SK-N-SH treated with all-trans-retinoic acid at 6 μM for 48 hours (cell line): ENCODE measurements at regions not wholly inside any gene's neighbourhood (a gene's known extent, or its start where the extent isn't known, plus 50 kb on each side); places are given as distances from the start of the nearest gene placed in this dataset.

ENCODE experiments used
- ATAC-seq: fragments of 200-7000 bp; cut with Tn5 transposase; 3 replicates; pipeline ENCODE4 v1.9.1; 2020; ENCODE audit warnings: mild to moderate bottlenecking, moderate library complexity
- ARNTL ChIP-seq: fragments of 450-650 bp; formaldehyde crosslinking; IDR thresholded peaks from 2 replicates; pipeline ENCODE4 v1.5.0; 2020; ENCODE audit warnings: low read depth, mild to moderate bottlenecking, moderate library complexity, borderline replicate concordance
- BACH2 ChIP-seq: fragments of 250-450 bp; sonication (Bioruptor Pico); IDR thresholded peaks from 2 replicates; pipeline ENCODE4 v1.9.0; 2021; ENCODE audit warnings: mild to moderate bottlenecking, borderline replicate concordance
- CSDC2 ChIP-seq: fragments of 250-450 bp; sonication (Bioruptor Pico); IDR thresholded peaks from 2 replicates; pipeline ENCODE4 v1.5.0; 2020; ENCODE audit warnings: mild to moderate bottlenecking, moderate library complexity
- ESRRG ChIP-seq: fragments of 250-450 bp; sonication (Bioruptor Pico); IDR thresholded peaks from 2 replicates; pipeline ENCODE4 v1.6.1; 2021; ENCODE audit warnings: mild to moderate bottlenecking
- GLIS3 ChIP-seq: fragments of 250-450 bp; sonication (Bioruptor Pico); IDR thresholded peaks from 2 replicates; pipeline ENCODE4 v1.5.0; 2020; ENCODE audit warnings: mild to moderate bottlenecking, moderate library complexity
- ISL1 ChIP-seq: fragments of 250-450 bp; sonication (Bioruptor Pico); IDR thresholded peaks from 2 replicates; pipeline ENCODE4 v2.1.2; 2022; ENCODE audit warnings: mild to moderate bottlenecking, moderate library complexity
- OSR1 ChIP-seq: fragments of 250-450 bp; sonication (Bioruptor Pico); IDR thresholded peaks from 2 replicates; pipeline ENCODE4 v1.8.0; 2022; ENCODE audit warnings: moderate library complexity, mild to moderate bottlenecking, inconsistent platforms
- PPARA ChIP-seq: fragments of 250-450 bp; sonication (Bioruptor Pico); IDR thresholded peaks from 2 replicates; pipeline ENCODE4 v1.5.0; 2020; ENCODE audit warnings: mild to moderate bottlenecking, borderline replicate concordance
- RARB ChIP-seq: fragments of 250-450 bp; sonication (Bioruptor Pico); IDR thresholded peaks from 2 replicates; pipeline ENCODE4 v1.8.0; 2021; ENCODE audit warnings: mild to moderate bottlenecking, moderate library complexity
- SNAI2 ChIP-seq: fragments of 250-450 bp; sonication (Bioruptor Pico); IDR thresholded peaks from 2 replicates; pipeline ENCODE4 v1.5.0; 2020; ENCODE audit warnings: mild to moderate bottlenecking, moderate library complexity
- TCF4 ChIP-seq: fragments of 250-450 bp; sonication (Bioruptor Pico); IDR thresholded peaks from 2 replicates; pipeline ENCODE4 v1.8.0; 2021; ENCODE audit warnings: mild to moderate bottlenecking, moderate library complexity, borderline replicate concordance
- TOX ChIP-seq: fragments of 250-450 bp; sonication (Bioruptor Pico); IDR thresholded peaks from 2 replicates; pipeline ENCODE4 v1.8.0; 2021; ENCODE audit warnings: mild to moderate bottlenecking, moderate library complexity, borderline replicate concordance
- TSHZ2 ChIP-seq: fragments of 250-450 bp; sonication (Bioruptor Pico); IDR thresholded peaks from 2 replicates; pipeline ENCODE4 v1.5.0; 2020; ENCODE audit warnings: mild to moderate bottlenecking, moderate library complexity
- ZC3H10 ChIP-seq: fragments of 250-450 bp; sonication (Bioruptor Pico); IDR thresholded peaks from 2 replicates; pipeline ENCODE4 v1.5.1; 2021; ENCODE audit warnings: mild to moderate bottlenecking, moderate library complexity
- ZFP3 ChIP-seq: fragments of 250-450 bp; sonication (Bioruptor Pico); IDR thresholded peaks from 2 replicates; pipeline ENCODE4 v1.5.0; 2020; ENCODE audit warnings: mild to moderate bottlenecking, moderate library complexity
- ZNF565 ChIP-seq: fragments of 450-650 bp; formaldehyde crosslinking; conservative IDR thresholded peaks from 2 replicates; pipeline ENCODE4 v1.5.0; 2020; ENCODE audit warnings: low read depth, mild to moderate bottlenecking, moderate library complexity
- ZNF70 ChIP-seq: fragments of 450-650 bp; formaldehyde crosslinking; IDR thresholded peaks from 2 replicates; pipeline ENCODE4 v1.5.0; 2020; ENCODE audit warnings: mild to moderate bottlenecking, moderate library complexity
- ZNF8 ChIP-seq: fragments of 450-650 bp; formaldehyde crosslinking; IDR thresholded peaks from 2 replicates; pipeline ENCODE4 v1.5.0; 2020; ENCODE audit warnings: mild to moderate bottlenecking, moderate library complexity
- TF ChIP-seq, protein P1 (sequence below): fragments of 250-450 bp; sonication (Bioruptor Pico); IDR thresholded peaks from 2 replicates; pipeline ENCODE4 v1.8.0; 2021; ENCODE audit warnings: low read depth, mild to moderate bottlenecking, moderate library complexity, borderline replicate concordance
- TF ChIP-seq, protein P2 (sequence below): fragments of 250-450 bp; sonication (Bioruptor Pico); IDR thresholded peaks from 2 replicates; pipeline ENCODE4 v1.5.1; 2020; ENCODE audit warnings: low read depth, mild to moderate bottlenecking, moderate library complexity
- TF ChIP-seq, protein P3 (sequence below): fragments of 250-450 bp; sonication (Bioruptor Pico); IDR thresholded peaks from 2 replicates; pipeline ENCODE4 v1.8.0; 2020; ENCODE audit warnings: mild to moderate bottlenecking, moderate library complexity, borderline replicate concordance
- TF ChIP-seq, protein P4 (sequence below): fragments of 250-450 bp; sonication (Bioruptor Pico); IDR thresholded peaks from 2 replicates; pipeline ENCODE4 v1.5.1; 2021; ENCODE audit warnings: mild to moderate bottlenecking, moderate library complexity

- no peak for ATAC-seq
- TF ChIP-seq ZNF8 (CRISPR knock-in tag) (no peak), OSR1 (no peak), BACH2 (CRISPR knock-in tag) (no peak), ESRRG (CRISPR knock-in tag) (no peak), SNAI2 (CRISPR knock-in tag) (no peak), ZFP3 (no peak), GLIS3 (CRISPR knock-in tag) (no peak), PPARA (CRISPR knock-in tag) (no peak)
- TF ChIP-seq, protein P1, sequence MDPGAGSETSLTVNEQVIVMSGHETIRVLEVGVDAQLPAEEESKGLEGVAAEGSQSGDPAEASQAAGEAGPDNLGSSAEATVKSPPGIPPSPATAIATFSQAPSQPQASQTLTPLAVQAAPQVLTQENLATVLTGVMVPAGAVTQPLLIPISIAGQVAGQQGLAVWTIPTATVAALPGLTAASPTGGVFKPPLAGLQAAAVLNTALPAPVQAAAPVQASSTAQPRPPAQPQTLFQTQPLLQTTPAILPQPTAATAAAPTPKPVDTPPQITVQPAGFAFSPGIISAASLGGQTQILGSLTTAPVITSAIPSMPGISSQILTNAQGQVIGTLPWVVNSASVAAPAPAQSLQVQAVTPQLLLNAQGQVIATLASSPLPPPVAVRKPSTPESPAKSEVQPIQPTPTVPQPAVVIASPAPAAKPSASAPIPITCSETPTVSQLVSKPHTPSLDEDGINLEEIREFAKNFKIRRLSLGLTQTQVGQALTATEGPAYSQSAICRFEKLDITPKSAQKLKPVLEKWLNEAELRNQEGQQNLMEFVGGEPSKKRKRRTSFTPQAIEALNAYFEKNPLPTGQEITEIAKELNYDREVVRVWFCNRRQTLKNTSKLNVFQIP (CRISPR knock-in tag), result no peak
- TF ChIP-seq, all 23 proteins: peak for 0
These were observed 400.2 kb upstream of the GRIA3 start for GRCh38 chrX:122783918-122784317.

GRCh38 chrX:122787231-122787630 lies 396.8 kb upstream of the GRIA3 start:
- TF ChIP-seq ARNTL (CRISPR knock-in tag) (no peak), PPARA (CRISPR knock-in tag) (no peak), ISL1 (CRISPR knock-in tag) (no peak), ZFP3 (no peak), TCF4 (CRISPR knock-in tag) (no peak), ZNF70 (CRISPR knock-in tag) (no peak), ZC3H10 (CRISPR knock-in tag) (no peak), CSDC2 (CRISPR knock-in tag) (no peak), RARB (CRISPR knock-in tag) (no peak), GLIS3 (CRISPR knock-in tag) (no peak), ZNF565 (CRISPR knock-in tag) (no peak), ZNF8 (CRISPR knock-in tag) (no peak), TSHZ2 (CRISPR knock-in tag) (no peak), ESRRG (CRISPR knock-in tag) (no peak), TOX (CRISPR knock-in tag) (no peak), SNAI2 (CRISPR knock-in tag) (no peak)
- TF ChIP-seq, protein P2, sequence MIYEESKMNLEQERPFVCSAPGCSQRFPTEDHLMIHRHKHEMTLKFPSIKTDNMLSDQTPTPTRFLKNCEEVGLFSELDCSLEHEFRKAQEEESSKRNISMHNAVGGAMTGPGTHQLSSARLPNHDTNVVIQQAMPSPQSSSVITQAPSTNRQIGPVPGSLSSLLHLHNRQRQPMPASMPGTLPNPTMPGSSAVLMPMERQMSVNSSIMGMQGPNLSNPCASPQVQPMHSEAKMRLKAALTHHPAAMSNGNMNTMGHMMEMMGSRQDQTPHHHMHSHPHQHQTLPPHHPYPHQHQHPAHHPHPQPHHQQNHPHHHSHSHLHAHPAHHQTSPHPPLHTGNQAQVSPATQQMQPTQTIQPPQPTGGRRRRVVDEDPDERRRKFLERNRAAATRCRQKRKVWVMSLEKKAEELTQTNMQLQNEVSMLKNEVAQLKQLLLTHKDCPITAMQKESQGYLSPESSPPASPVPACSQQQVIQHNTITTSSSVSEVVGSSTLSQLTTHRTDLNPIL, result no peak
- TF ChIP-seq, protein P3, sequence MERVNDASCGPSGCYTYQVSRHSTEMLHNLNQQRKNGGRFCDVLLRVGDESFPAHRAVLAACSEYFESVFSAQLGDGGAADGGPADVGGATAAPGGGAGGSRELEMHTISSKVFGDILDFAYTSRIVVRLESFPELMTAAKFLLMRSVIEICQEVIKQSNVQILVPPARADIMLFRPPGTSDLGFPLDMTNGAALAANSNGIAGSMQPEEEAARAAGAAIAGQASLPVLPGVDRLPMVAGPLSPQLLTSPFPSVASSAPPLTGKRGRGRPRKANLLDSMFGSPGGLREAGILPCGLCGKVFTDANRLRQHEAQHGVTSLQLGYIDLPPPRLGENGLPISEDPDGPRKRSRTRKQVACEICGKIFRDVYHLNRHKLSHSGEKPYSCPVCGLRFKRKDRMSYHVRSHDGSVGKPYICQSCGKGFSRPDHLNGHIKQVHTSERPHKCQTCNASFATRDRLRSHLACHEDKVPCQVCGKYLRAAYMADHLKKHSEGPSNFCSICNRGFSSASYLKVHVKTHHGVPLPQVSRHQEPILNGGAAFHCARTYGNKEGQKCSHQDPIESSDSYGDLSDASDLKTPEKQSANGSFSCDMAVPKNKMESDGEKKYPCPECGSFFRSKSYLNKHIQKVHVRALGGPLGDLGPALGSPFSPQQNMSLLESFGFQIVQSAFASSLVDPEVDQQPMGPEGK (CRISPR knock-in tag), result no peak
- TF ChIP-seq, protein P1 (CRISPR knock-in tag), result no peak
- TF ChIP-seq, protein P4, sequence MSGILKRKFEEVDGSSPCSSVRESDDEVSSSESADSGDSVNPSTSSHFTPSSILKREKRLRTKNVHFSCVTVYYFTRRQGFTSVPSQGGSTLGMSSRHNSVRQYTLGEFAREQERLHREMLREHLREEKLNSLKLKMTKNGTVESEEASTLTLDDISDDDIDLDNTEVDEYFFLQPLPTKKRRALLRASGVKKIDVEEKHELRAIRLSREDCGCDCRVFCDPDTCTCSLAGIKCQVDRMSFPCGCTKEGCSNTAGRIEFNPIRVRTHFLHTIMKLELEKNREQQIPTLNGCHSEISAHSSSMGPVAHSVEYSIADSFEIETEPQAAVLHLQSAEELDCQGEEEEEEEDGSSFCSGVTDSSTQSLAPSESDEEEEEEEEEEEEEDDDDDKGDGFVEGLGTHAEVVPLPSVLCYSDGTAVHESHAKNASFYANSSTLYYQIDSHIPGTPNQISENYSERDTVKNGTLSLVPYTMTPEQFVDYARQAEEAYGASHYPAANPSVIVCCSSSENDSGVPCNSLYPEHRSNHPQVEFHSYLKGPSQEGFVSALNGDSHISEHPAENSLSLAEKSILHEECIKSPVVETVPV, result no peak
- no peak for ATAC-seq
